ENCODE measurements at regions not wholly inside any gene's neighbourhood (a gene's known extent, or its start where the extent isn't known, plus 50 kb on each side); places are given as distances from the start of the nearest gene placed in this dataset.

DNA sequence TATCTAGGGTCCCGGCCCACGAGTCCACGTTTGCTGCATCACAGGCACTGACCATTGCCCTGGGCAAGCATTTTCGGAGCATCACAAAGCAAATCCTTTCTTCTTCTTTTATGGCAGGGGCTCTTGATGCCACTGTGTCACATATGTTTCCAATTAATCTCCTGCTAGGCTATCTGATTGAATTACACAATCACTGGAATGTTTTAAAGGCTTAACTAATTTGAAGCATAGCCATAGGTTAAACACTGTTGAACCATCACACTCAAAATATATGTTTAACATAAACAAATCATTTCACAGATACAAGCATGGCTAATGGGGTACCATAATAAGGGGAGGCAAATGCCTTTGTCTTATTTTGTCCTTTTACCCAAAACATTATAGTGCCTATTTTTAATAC is 338.3 kb downstream of the POU4F1 start:
- CTCF ChIA-PET (ENCODE audit: low intra/inter-chr PET ratio, low total read pairs) = no interaction called here
- in situ Hi-C loops (cut with HindIII; ENCODE audit: extremely low pct_ligation_motif_present, low pct_unique_long_range_greater_than_20kb) = no loop called here
- BruUV-seq (replicated peaks) = no TSS peak

More for the DNA sequence above, 338.3 kb downstream of the POU4F1 start:
- WGBS (ENCODE audit: low lambda C conversion rate) = 0% methylated on average over 4 of the region's 4 CpGs
- intact Hi-C loops (cut with micrococcal nuclease; ENCODE audit: unreplicated experiment) = no loop called here
- no peaks in the 10 kb centered on the region for H3K79me2 ChIP-seq (ENCODE audit: insufficient read depth, low read length)
- no peak for ATAC-seq
- no peaks in the 10 kb centered on the region for H4K20me1 ChIP-seq (ENCODE audit: insufficient read depth, low read length)
- H3K4me1 ChIP-seq (ENCODE audit: insufficient read depth, low read length) = no peaks in the 10 kb centered on the region
- H3K27ac ChIP-seq (ENCODE audit: extremely low read length, insufficient read depth, low read length) = no peak overlapping the region
- no peak for DNase-seq (ENCODE audit: low spot score)
- TF ChIP-seq ZNF816 (CRISPR knock-in tag; IDR thresholded peaks at IDR 0.05; ENCODE audit: borderline replicate concordance) = no peak
- no peak for TF ChIP-seq ZNF326 (CRISPR knock-in tag; IDR thresholded peaks at IDR 0.05; ENCODE audit: borderline replicate concordance)
- TF ChIP-seq, protein P1, sequence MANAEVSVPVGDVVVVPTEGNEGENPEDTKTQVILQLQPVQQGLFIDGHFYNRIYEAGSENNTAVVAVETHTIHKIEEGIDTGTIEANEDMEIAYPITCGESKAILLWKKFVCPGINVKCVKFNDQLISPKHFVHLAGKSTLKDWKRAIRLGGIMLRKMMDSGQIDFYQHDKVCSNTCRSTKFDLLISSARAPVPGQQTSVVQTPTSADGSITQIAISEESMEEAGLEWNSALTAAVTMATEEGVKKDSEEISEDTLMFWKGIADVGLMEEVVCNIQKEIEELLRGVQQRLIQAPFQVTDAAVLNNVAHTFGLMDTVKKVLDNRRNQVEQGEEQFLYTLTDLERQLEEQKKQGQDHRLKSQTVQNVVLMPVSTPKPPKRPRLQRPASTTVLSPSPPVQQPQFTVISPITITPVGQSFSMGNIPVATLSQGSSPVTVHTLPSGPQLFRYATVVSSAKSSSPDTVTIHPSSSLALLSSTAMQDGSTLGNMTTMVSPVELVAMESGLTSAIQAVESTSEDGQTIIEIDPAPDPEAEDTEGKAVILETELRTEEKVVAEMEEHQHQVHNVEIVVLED (CRISPR knock-in tag; IDR thresholded peaks at IDR 0.05; ENCODE audit: borderline replicate concordance) = no peak
- TF ChIP-seq TEF (CRISPR knock-in tag; IDR thresholded peaks at IDR 0.05) = no peak
- no peak for TF ChIP-seq ZFP90 (CRISPR knock-in tag; IDR thresholded peaks at IDR 0.05; ENCODE audit: borderline replicate concordance)
- no peak for TF ChIP-seq HMG20A (CRISPR knock-in tag; IDR thresholded peaks at IDR 0.05; ENCODE audit: borderline replicate concordance)
- no peak for TF ChIP-seq SMC3 (IDR thresholded peaks at IDR 0.05; ENCODE audit: low read length)
- no peak for TF ChIP-seq ELF1 (CRISPR knock-in tag; IDR thresholded peaks at IDR 0.05)
- no peak for TF ChIP-seq STAG1 (CRISPR knock-in tag; IDR thresholded peaks at IDR 0.05)
- TF ChIP-seq RCOR2 (CRISPR knock-in tag; IDR thresholded peaks at IDR 0.05) = no peak
- POLR2A ChIA-PET = no interaction called here
- no peak overlapping the region for H3K4me3 ChIP-seq (replicated peaks in 1 of 3; ENCODE audit: insufficient read depth in 1 of 3, low read depth in 2 of 3, low read length in 3 of 3)
- H3K9ac ChIP-seq (ENCODE audit: insufficient read depth, low read depth, low read length) = no peak overlapping the region
- H3K9me3 ChIP-seq (ENCODE audit: low read length) = peaks cover 12% of the 10 kb centered on the region; the same call in 1 of the 2 replicates
- no peak for FAIRE-seq
- H3K36me3 ChIP-seq (replicated peaks in 1 of 2; ENCODE audit: control insufficient read depth in 1 of 2, insufficient read depth in 2 of 2, low read length in 2 of 2) = no peaks in the 10 kb centered on the region
- no peak overlapping the region for H3K4me2 ChIP-seq (ENCODE audit: low read depth, low read length)
- no peaks in the 10 kb centered on the region; a peak in 1 of 5 replicates for H3K27me3 ChIP-seq (ENCODE audit: control insufficient read depth in 1 of 2, insufficient read depth in 2 of 2, low read length in 2 of 2)
- no peak overlapping the region for H2AFZ ChIP-seq (ENCODE audit: low read length)

All from HepG2 (cell line).